ENCODE measurements at regions not wholly inside any gene's neighbourhood (a gene's known extent, or its start where the extent isn't known, plus 50 kb on each side); places are given as distances from the start of the nearest gene placed in this dataset.
"Not testable (repeated sequence)": the region's sequence is repeated elsewhere in the genome, so short reads cannot be mapped to it uniquely, and the experiment has no call there.

DNA sequence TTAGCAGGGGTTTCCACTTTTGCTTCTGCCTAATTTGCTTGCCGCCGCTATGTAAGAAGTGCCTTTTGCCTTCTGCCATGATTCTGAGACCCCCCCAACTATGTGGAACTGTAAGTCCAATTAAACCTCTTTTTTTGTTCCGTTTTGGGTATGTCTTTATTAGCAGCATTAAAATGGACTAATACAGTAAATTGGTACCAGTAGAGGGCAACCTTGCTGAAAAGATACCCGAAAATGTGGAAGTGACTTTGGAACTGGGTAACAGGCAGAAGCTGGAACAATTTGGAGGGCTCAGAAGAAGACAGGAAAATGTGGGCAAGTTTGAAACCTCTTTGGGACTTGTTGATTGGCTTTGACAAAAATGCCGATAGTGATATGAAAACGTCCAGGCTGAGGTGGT is 216.1 kb upstream of the FSIP2 start:
- intact Hi-C loops (cut with DNase I), result no loop called here
- peaks cover 0 to 3% (median 1%) of the 10 kb centered on the region in 4 donors for H3K9me3 ChIP-seq
- no peak overlapping the region for H3K4me3 ChIP-seq
- no peak for TF ChIP-seq POLR2AphosphoS5 (IDR thresholded peaks at IDR 0.05)
- TF ChIP-seq EP300 (IDR thresholded peaks at IDR 0.05), result no peak
- TF ChIP-seq, protein P1, sequence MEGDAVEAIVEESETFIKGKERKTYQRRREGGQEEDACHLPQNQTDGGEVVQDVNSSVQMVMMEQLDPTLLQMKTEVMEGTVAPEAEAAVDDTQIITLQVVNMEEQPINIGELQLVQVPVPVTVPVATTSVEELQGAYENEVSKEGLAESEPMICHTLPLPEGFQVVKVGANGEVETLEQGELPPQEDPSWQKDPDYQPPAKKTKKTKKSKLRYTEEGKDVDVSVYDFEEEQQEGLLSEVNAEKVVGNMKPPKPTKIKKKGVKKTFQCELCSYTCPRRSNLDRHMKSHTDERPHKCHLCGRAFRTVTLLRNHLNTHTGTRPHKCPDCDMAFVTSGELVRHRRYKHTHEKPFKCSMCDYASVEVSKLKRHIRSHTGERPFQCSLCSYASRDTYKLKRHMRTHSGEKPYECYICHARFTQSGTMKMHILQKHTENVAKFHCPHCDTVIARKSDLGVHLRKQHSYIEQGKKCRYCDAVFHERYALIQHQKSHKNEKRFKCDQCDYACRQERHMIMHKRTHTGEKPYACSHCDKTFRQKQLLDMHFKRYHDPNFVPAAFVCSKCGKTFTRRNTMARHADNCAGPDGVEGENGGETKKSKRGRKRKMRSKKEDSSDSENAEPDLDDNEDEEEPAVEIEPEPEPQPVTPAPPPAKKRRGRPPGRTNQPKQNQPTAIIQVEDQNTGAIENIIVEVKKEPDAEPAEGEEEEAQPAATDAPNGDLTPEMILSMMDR (IDR thresholded peaks at IDR 0.05), result no peak
- TF ChIP-seq POLR2A (IDR thresholded peaks at IDR 0.05), result no peak
- 78 to 79% methylated on average over 6 of the region's 6 CpGs for WGBS, 2 donors
- H3K27ac ChIP-seq, result no peak overlapping the region
- H3K4me1 ChIP-seq, result no peaks in the 10 kb centered on the region
- no peak for DNase-seq
- no peaks in the 10 kb centered on the region for H3K36me3 ChIP-seq
- no peaks in the 10 kb centered on the region for H3K27me3 ChIP-seq

DNA sequence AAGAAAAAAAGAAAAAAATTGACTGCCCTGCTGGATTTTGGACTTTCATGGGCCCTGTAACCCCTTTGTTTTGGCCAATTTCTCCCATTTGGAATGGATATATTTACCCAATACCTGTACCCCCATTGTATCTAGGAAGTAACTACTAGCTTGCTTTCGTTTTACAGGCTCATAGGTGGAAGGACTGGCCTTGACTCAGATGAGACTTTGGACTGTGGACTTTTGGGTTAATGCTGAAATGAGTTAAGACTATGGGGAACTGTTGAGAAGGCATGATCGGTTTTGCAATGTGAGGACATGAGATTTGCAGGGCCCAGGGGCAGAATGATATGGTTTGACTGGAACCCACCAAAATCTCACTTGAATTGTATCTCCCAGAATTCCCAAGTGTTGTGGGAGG is 214.4 kb upstream of the FSIP2 start:
- DNase-seq; H3K27me3 ChIP-seq; H3K4me1 ChIP-seq; H3K4me3 ChIP-seq; intact Hi-C loops (cut with DNase I); H3K9me3 ChIP-seq; H3K27ac ChIP-seq; H3K36me3 ChIP-seq: not testable (repeated sequence)
- WGBS, 2 donors, result 62 to 76% methylated on average over 2 of the region's 2 CpGs

DNA sequence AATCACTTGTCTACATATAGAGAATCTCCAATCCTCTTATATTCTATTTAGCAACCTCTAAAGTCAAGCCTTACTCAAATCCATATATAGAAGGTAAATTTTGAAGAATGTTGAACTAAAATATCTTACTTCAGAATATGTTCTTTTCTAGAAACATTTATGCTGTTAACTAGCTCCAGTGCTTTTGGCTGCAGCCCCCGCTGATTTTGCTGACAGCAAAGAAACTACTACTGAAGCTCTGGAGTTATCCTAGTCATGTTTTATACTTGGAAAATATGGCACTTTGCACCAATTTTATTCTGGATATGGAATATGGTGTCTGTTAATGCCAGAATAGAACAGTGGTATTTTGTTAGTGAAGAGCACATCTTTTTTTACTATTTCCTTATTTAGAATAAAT is 212.4 kb upstream of the FSIP2 start:
- TF ChIP-seq POLR2A (IDR thresholded peaks at IDR 0.05) (no peak), POLR2AphosphoS5 (IDR thresholded peaks at IDR 0.05) (no peak), EP300 (IDR thresholded peaks at IDR 0.05) (no peak)
- TF ChIP-seq, protein P1 (IDR thresholded peaks at IDR 0.05), result no peak
- WGBS, 2 donors, result 89 to 100% methylated on average over 1 of the region's 1 CpG

DNA sequence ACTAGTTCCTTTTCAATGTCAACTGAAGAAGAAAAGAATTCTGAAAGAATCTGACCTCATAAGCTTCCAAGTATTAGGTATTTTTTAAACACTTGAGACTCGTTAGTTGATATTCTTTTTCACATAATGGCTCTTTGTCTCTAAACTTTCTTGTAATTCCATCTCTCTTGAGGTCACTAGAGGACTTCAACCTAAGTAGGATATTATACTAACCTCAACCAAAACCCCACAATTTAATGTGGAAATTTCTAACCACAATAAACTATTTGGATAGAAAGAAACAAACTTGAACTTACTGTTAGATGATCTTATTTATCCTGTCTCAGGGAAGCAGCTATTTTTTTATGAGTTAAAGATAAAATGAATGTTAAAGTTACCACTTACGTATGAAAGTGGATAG is 206.9 kb upstream of the FSIP2 start:
- Histone ChIP-seq H3K4me1 (no peaks in the 10 kb centered on the region), H3K9me3 (no peaks in the 10 kb centered on the region), H3K36me3 (no peaks in the 10 kb centered on the region), H3K27ac (no peak overlapping the region), H3K27me3 (no peaks in the 10 kb centered on the region), H3K4me3 (no peak overlapping the region)
- 65 to 78% methylated on average over 2 of the region's 2 CpGs for WGBS, 2 donors
- no peak for DNase-seq
- intact Hi-C loops (cut with DNase I), result no loop called here
- TF ChIP-seq POLR2A (IDR thresholded peaks at IDR 0.05) (no peak), POLR2AphosphoS5 (IDR thresholded peaks at IDR 0.05) (no peak), EP300 (IDR thresholded peaks at IDR 0.05) (no peak)
- TF ChIP-seq, protein P1 (IDR thresholded peaks at IDR 0.05), result no peak

More for the DNA sequence above, 212.4 kb upstream of the FSIP2 start:
- H3K4me1 ChIP-seq, result no peaks in the 10 kb centered on the region
- H3K4me3 ChIP-seq, result no peak overlapping the region
- intact Hi-C loops (cut with DNase I), result no loop called here
- no peaks in the 10 kb centered on the region for H3K36me3 ChIP-seq
- no peaks in the 10 kb centered on the region for H3K9me3 ChIP-seq
- no peak for DNase-seq
- no peak overlapping the region for H3K27ac ChIP-seq
- H3K27me3 ChIP-seq, result no peaks in the 10 kb centered on the region

DNA sequence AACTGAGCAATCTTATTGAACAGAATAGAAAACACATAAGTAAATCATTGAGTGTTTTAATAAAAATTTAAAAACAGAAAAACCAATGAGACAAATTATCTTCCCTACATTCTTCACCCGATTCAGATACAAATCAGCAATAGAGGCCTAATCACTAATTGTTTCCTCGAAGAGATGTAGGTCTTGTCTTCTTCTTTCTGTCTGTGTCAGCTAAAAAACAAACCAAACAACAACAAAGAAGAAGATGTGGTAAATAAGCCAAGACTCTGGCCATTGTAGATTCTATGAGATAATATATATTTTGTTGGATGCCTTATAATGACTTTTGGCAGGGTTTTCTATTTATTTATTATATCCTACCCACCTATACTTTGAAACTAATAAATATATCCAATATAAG is 200.9 kb upstream of the FSIP2 start:
- H3K27ac ChIP-seq, result no peak overlapping the region
- no peaks in the 10 kb centered on the region for H3K4me1 ChIP-seq
- H3K9me3 ChIP-seq, result no peaks in the 10 kb centered on the region
- WGBS, 2 donors, result 85 to 90% methylated on average over 2 of the region's 2 CpGs
- TF ChIP-seq, protein P1 (IDR thresholded peaks at IDR 0.05), result no peak
- TF ChIP-seq POLR2A (IDR thresholded peaks at IDR 0.05), result no peak
- no peak for TF ChIP-seq POLR2AphosphoS5 (IDR thresholded peaks at IDR 0.05)
- TF ChIP-seq EP300 (IDR thresholded peaks at IDR 0.05), result no peak
- no peaks in the 10 kb centered on the region for H3K36me3 ChIP-seq
- no peaks in the 10 kb centered on the region for H3K27me3 ChIP-seq
- no peak for DNase-seq
- intact Hi-C loops (cut with DNase I), result no loop called here
- no peak overlapping the region for H3K4me3 ChIP-seq
